HepG2 (cell line): ENCODE measurements at regions not wholly inside any gene's neighbourhood (a gene's known extent, or its start where the extent isn't known, plus 50 kb on each side); places are given as distances from the start of the nearest gene placed in this dataset.

ENCODE experiments used
- ATAC-seq: fragments of 200-7000 bp; cut with Tn5 transposase; 3 replicates; pipeline ENCODE4 v1.9.1; 2020; ENCODE audit warnings: mild to moderate bottlenecking, moderate library complexity
- BruUV-seq: library from RNA; stranded (reverse); fragments of 400-500 nt; replicated peaks from 2 replicates; lab custom pipeline; 2021; lab: Mats Ljungman, UMichigan
- CTCF ChIA-PET: fragments of 300-600 bp; formaldehyde crosslinking; extraction: SDS; loops from one replicate; lab custom pipeline; 2021; ENCODE audit warnings: low total read pairs, inconsistent platforms, low intra/inter-chr PET ratio; lab: Yijun Ruan, JAX
- POLR2A ChIA-PET: fragments of 350-600 bp; sonication (Branson Sonifier 250); formaldehyde crosslinking; loops from one replicate; lab custom pipeline; 2020; ENCODE audit warnings: antibody characterized with exemption, inconsistent platforms; lab: Yijun Ruan, JAX
- DNase-seq: peaks from one replicate; pipeline ENCODE4 v3.0.0-alpha.2; 2015; ENCODE audit warnings: low spot score
- FAIRE-seq: peaks from 3 replicates; lab custom pipeline; 2011; peaks lifted over from hg19 to GRCh38; lab: Jason Lieb, UNC
- H2AFZ ChIP-seq: one replicate; pipeline ENCODE4 v1.6.1; 2011; ENCODE audit warnings: low read length, inconsistent platforms
- H3K27ac ChIP-seq: fragments of 300-600 bp; 3 replicates; pipeline ENCODE4 v1.8.0; 2011; ENCODE audit warnings: mixed run types, mild to moderate bottlenecking, mixed read lengths, low read length, inconsistent platforms; ENCODE audit not compliant: insufficient read depth; ENCODE audit errors: extremely low read length
- H3K27me3 ChIP-seq, 2 experiments: fragments of 200-600 bp in 1 of 2; 2 replicates in 1 of 2; 3 replicates in 1 of 2; pipeline versions ENCODE4 v1.6.0 to v1.8.0; 2011; ENCODE audit warnings: low read length in 2 of 2, mild to moderate bottlenecking in 2 of 2, moderate library complexity in 2 of 2, inconsistent platforms in 1 of 2; ENCODE audit not compliant: insufficient read depth in 2 of 2, control insufficient read depth in 1 of 2
- H3K36me3 ChIP-seq, 2 experiments: fragments of 200-600 bp in 1 of 2; replicated peaks in 1 of 2; 2 replicates in 1 of 2; 3 replicates in 1 of 2; pipeline versions ENCODE4 v1.5.1 to v1.8.0; 2011; ENCODE audit warnings: low read length in 2 of 2, inconsistent platforms in 1 of 2; ENCODE audit not compliant: insufficient read depth in 2 of 2, control insufficient read depth in 1 of 2
- H3K4me1 ChIP-seq: 2 replicates; pipeline ENCODE4 v1.5.1; 2012; ENCODE audit warnings: low read length, inconsistent platforms; ENCODE audit not compliant: insufficient read depth
- H3K4me2 ChIP-seq: 2 replicates; pipeline ENCODE4 v1.6.0; 2011; ENCODE audit warnings: low read depth, low read length, inconsistent platforms
- H3K4me3 ChIP-seq, 3 experiments: fragments of 200-600 bp in 1 of 3; sonication (generic), shearing (Covaris generic) in 1 of 3; replicated peaks in 1 of 3; 2 replicates each; pipeline ENCODE4 v1.5.1; 2011 to 2016; ENCODE audit warnings: low read length in 3 of 3, inconsistent platforms in 2 of 3, low read depth in 2 of 3, mild to moderate bottlenecking in 2 of 3, control low read depth in 1 of 3, mixed read lengths in 1 of 3; ENCODE audit not compliant: insufficient read depth in 1 of 3
- H3K79me2 ChIP-seq: one replicate; pipeline ENCODE4 v1.6.1; 2011; ENCODE audit warnings: low read length, inconsistent platforms; ENCODE audit not compliant: insufficient read depth
- H3K9ac ChIP-seq: 2 replicates; pipeline ENCODE4 v1.6.0; 2011; ENCODE audit warnings: mild to moderate bottlenecking, low read depth, low read length, inconsistent platforms; ENCODE audit not compliant: insufficient read depth
- H3K9me3 ChIP-seq: 2 replicates; pipeline ENCODE4 v1.5.1; 2012; ENCODE audit warnings: mild to moderate bottlenecking, low read length
- H4K20me1 ChIP-seq: 2 replicates; pipeline ENCODE4 v1.6.0; 2011; ENCODE audit warnings: inconsistent platforms, mild to moderate bottlenecking, low read length, moderate library complexity; ENCODE audit not compliant: insufficient read depth
- GPBP1L1 ChIP-seq: sonication (generic); formaldehyde crosslinking; IDR thresholded peaks from 2 replicates; pipeline ENCODE4 v1.5.0; 2020; ENCODE audit warnings: mild to moderate bottlenecking, missing genetic modification reagents
- HMGA1 ChIP-seq: sonication (generic); formaldehyde crosslinking; conservative IDR thresholded peaks from 2 replicates; pipeline ENCODE4 v1.4.0; 2020; ENCODE audit warnings: missing genetic modification reagents
- MAFF ChIP-seq: IDR thresholded peaks from 2 replicates; pipeline ENCODE4 v1.6.1; 2011; ENCODE audit warnings: low read depth, low read length, improper control_type of control experiment
- MAFK ChIP-seq, 2 experiments: IDR thresholded peaks in 1 of 2; conservative IDR thresholded peaks in 1 of 2; 2 replicates each; pipeline ENCODE4 v1.6.1; 2011; ENCODE audit warnings: improper control_type of control experiment in 2 of 2, low read length in 2 of 2
- RFX3 ChIP-seq: IDR thresholded peaks from 2 replicates; pipeline ENCODE4 v1.6.1; 2016; ENCODE audit warnings: missing biosample characterization, missing genetic modification reagents
- SMAD9 ChIP-seq: sonication (generic); formaldehyde crosslinking; IDR thresholded peaks from 2 replicates; pipeline ENCODE4 v1.5.1; 2020; ENCODE audit warnings: mild to moderate bottlenecking, missing genetic modification reagents
- TBL1XR1 ChIP-seq: fragments of 150-350 bp; IDR thresholded peaks from 2 replicates; pipeline ENCODE4 v1.6.1; 2014; ENCODE audit warnings: borderline replicate concordance, low read length; ENCODE audit not compliant: partially characterized antibody
- TCF12 ChIP-seq, 2 experiments: fragments of 450-650 bp in 1 of 2; sonication (generic) in 1 of 2; formaldehyde crosslinking in 1 of 2; IDR thresholded peaks; 2 replicates each; pipeline versions ENCODE4 v1.6.1 to v1.8.0; 2017 to 2022; ENCODE audit warnings: antibody characterized with exemption in 1 of 2, mild to moderate bottlenecking in 1 of 2, missing genetic modification reagents in 1 of 2, moderate library complexity in 1 of 2
- TEAD2 ChIP-seq: sonication (generic); formaldehyde crosslinking; IDR thresholded peaks from 2 replicates; pipeline ENCODE4 v1.9.0; 2021; ENCODE audit warnings: missing genetic modification reagents
- ZNF274 ChIP-seq: sonication (generic); formaldehyde crosslinking; IDR thresholded peaks from 2 replicates; pipeline ENCODE4 v1.5.1; 2020; ENCODE audit warnings: mild to moderate bottlenecking, missing genetic modification reagents
- ZNF407 ChIP-seq: sonication (generic); formaldehyde crosslinking; IDR thresholded peaks from one replicate; pipeline ENCODE4 v1.5.1; 2020; ENCODE audit warnings: mild to moderate bottlenecking, missing genetic modification reagents; ENCODE audit errors: not compliant biosample characterization
- ZNF460 ChIP-seq: sonication (generic); formaldehyde crosslinking; IDR thresholded peaks from 2 replicates; pipeline ENCODE4 v1.5.1; 2020; ENCODE audit warnings: missing genetic modification reagents, mild to moderate bottlenecking, borderline replicate concordance
- ZNF572 ChIP-seq: sonication (generic); formaldehyde crosslinking; IDR thresholded peaks from 2 replicates; pipeline ENCODE4 v1.5.1; 2020; ENCODE audit warnings: mild to moderate bottlenecking, missing genetic modification reagents
- ZNF7 ChIP-seq: IDR thresholded peaks from 2 replicates; pipeline ENCODE4 v1.6.1; 2016; ENCODE audit warnings: missing biosample characterization, missing genetic modification reagents
- WGBS: methylation state at CpG from one replicate; pipeline ENCODE4 v1.1.6; 2017; ENCODE audit warnings: low lambda C conversion rate; 5-methylcytosine and 5-hydroxymethylcytosine counted together
- in situ Hi-C: cut with HindIII; loops from 2 replicates; pipeline ENCODE4 v1.10.0; 2017; ENCODE audit warnings: low pct_unique_long_range_greater_than_20kb; ENCODE audit not compliant: extremely low pct_ligation_motif_present
- intact Hi-C: fragments of 100-400 bp; cut with micrococcal nuclease; formaldehyde crosslinking; loops from one replicate; pipeline ENCODE4 v1.10.0; 2022; ENCODE audit not compliant: unreplicated experiment

- intact Hi-C loops = no loop called here
Observed at GRCh38 chr10:33897291-33897752, 562.9 kb upstream of the NRP1 start.

More at GRCh38 chr10:33897291-33897752, 562.9 kb upstream of the NRP1 start:
- POLR2A ChIA-PET = no interaction called here
- peaks cover 28% of the 10 kb centered on the region for H3K4me1 ChIP-seq
- no peak overlapping the region for H3K4me2 ChIP-seq
- no peak overlapping the region for H3K9ac ChIP-seq
- BruUV-seq = no TSS peak
- H3K9me3 ChIP-seq = no peaks in the 10 kb centered on the region
- ATAC-seq = no peak
- no peaks in the 10 kb centered on the region for H3K79me2 ChIP-seq
- 40% methylated on average over 6 of the region's 6 CpGs for WGBS
- H3K27me3 ChIP-seq = no peaks in the 10 kb centered on the region
- in situ Hi-C loops = no loop called here
- H4K20me1 ChIP-seq = no peaks in the 10 kb centered on the region
- H3K4me3 ChIP-seq = no peak overlapping the region
- no peak overlapping the region for H3K27ac ChIP-seq
- no peaks in the 10 kb centered on the region for H3K36me3 ChIP-seq
- no peak for TF ChIP-seq ZNF407 (CRISPR knock-in tag)
- TF ChIP-seq SMAD9 = no peak
- no peak for TF ChIP-seq TBL1XR1
- TF ChIP-seq ZNF460 = no peak
- TF ChIP-seq TEAD2 (CRISPR knock-in tag) = no peak
- TF ChIP-seq RFX3 (CRISPR knock-in tag) = no peak
- TF ChIP-seq ZNF274 (CRISPR knock-in tag) = no peak
- no peak for TF ChIP-seq HMGA1 (CRISPR knock-in tag)
- peak; percentile 82 for TF ChIP-seq MAFF
- TF ChIP-seq ZNF7 (CRISPR knock-in tag) = no peak
- no peak for TF ChIP-seq ZNF572 (CRISPR knock-in tag)
- no peak for TF ChIP-seq GPBP1L1 (CRISPR knock-in tag)
- TF ChIP-seq TCF12 (IDR thresholded peaks at IDR 0.05) = no peak
- no peak for TF ChIP-seq TCF12 (CRISPR knock-in tag; IDR thresholded peaks at IDR 0.05)
- peak; percentile 70 to 88 for TF ChIP-seq MAFK (conservative IDR thresholded peaks at IDR 0.05 in 1 of 2, IDR thresholded peaks at IDR 0.05 in 1 of 2; ENCODE audit: low read length in 2 of 2)
- no peak overlapping the region for H2AFZ ChIP-seq
- FAIRE-seq = no peak
- CTCF ChIA-PET = no interaction called here
- DNase-seq = no peak
